Caco-2 (cell line): ENCODE measurements at regions not wholly inside any gene's neighbourhood (a gene's known extent, or its start where the extent isn't known, plus 50 kb on each side); places are given as distances from the start of the nearest gene placed in this dataset.
"Not testable (repeated sequence)": the region's sequence is repeated elsewhere in the genome, so short reads cannot be mapped to it uniquely, and the experiment has no call there.

Source experiments
- BruUV-seq: library from RNA; stranded (reverse); fragments of 400-500 nt; replicated peaks from 2 replicates; lab custom pipeline; 2021; lab: Mats Ljungman, UMichigan
- CTCF ChIA-PET: fragments of 300-600 bp; sonication (Branson Sonifier 250); formaldehyde crosslinking; loops from one replicate; lab custom pipeline; 2022; ENCODE audit warnings: antibody characterized with exemption; lab: Charles Lee
- POLR2A ChIA-PET: fragments of 300-600 bp; sonication (Branson Sonifier 250); formaldehyde crosslinking; loops from one replicate; lab custom pipeline; 2022; ENCODE audit warnings: antibody characterized with exemption; lab: Charles Lee
- DNase-seq, 2 experiments: peaks; one replicate each; pipeline versions ENCODE4 v3.0.0 to v3.0.0-alpha.2; 2020 to 2022
- H3K27me3 ChIP-seq: replicated peaks from 2 replicates; pipeline ENCODE4 v1.6.0; 2011; ENCODE audit warnings: low read length; ENCODE audit not compliant: control insufficient read depth, insufficient read depth
- H3K36me3 ChIP-seq: 2 replicates; pipeline ENCODE4 v1.5.1; 2011; ENCODE audit warnings: low read length; ENCODE audit not compliant: control insufficient read depth, insufficient read depth
- H3K4me1 ChIP-seq: fragments of 250-450 bp; sonication (Bioruptor Pico); 2 replicates; pipeline ENCODE4 v1.5.1; 2020; ENCODE audit warnings: mild to moderate bottlenecking
- H3K4me3 ChIP-seq: 2 replicates; pipeline ENCODE4 v1.5.1; 2011; ENCODE audit warnings: low read depth, mild to moderate bottlenecking, control low read depth, low read length
- H3K9me3 ChIP-seq: fragments of 250-450 bp; sonication (Bioruptor Pico); 2 replicates; pipeline ENCODE4 v1.5.1; 2020; ENCODE audit warnings: mild to moderate bottlenecking, moderate library complexity
- H3K27ac Mint-ChIP-seq: one replicate; pipeline ENCODE4 v1.8.0; 2022; ENCODE audit warnings: mixed read lengths; ENCODE audit not compliant: unreplicated experiment
- H3K27me3 Mint-ChIP-seq: one replicate; pipeline ENCODE4 v1.8.0; 2022; ENCODE audit warnings: mixed read lengths; ENCODE audit not compliant: insufficient read depth, unreplicated experiment
- H3K36me3 Mint-ChIP-seq: one replicate; pipeline ENCODE4 v1.8.0; 2022; ENCODE audit warnings: mild to moderate bottlenecking, mixed read lengths; ENCODE audit not compliant: insufficient read depth, unreplicated experiment
- H3K4me1 Mint-ChIP-seq: one replicate; pipeline ENCODE4 v1.8.0; 2022; ENCODE audit warnings: low read depth, mixed read lengths; ENCODE audit not compliant: unreplicated experiment
- H3K4me3 Mint-ChIP-seq: one replicate; pipeline ENCODE4 v1.8.0; 2022; ENCODE audit warnings: mild to moderate bottlenecking, moderate library complexity, mixed read lengths; ENCODE audit not compliant: unreplicated experiment
- H3K9me3 Mint-ChIP-seq: one replicate; pipeline ENCODE4 v1.8.0; 2022; ENCODE audit warnings: mixed read lengths; ENCODE audit not compliant: unreplicated experiment
- intact Hi-C: fragments of 100-400 bp; cut with micrococcal nuclease; formaldehyde crosslinking; loops from one replicate; pipeline ENCODE4 v1.10.0; 2022; ENCODE audit not compliant: unreplicated experiment
- TF ChIP-seq, protein P1 (sequence below), 2 experiments: fragments of 200-600 bp in 1 of 2; IDR thresholded peaks; 1 replicate in 1 of 2; 2 replicates in 1 of 2; pipeline versions ENCODE4 v1.5.1 to v1.8.0; 2011 to 2022; ENCODE audit warnings: antibody characterized with exemption in 1 of 2, control low read depth in 1 of 2, inconsistent platforms in 1 of 2, low read depth in 1 of 2, low read length in 1 of 2, mild to moderate bottlenecking in 1 of 2, moderate library complexity in 1 of 2; ENCODE audit not compliant: insufficient read depth in 1 of 2, severe bottlenecking in 1 of 2, unreplicated experiment in 1 of 2

DNA sequence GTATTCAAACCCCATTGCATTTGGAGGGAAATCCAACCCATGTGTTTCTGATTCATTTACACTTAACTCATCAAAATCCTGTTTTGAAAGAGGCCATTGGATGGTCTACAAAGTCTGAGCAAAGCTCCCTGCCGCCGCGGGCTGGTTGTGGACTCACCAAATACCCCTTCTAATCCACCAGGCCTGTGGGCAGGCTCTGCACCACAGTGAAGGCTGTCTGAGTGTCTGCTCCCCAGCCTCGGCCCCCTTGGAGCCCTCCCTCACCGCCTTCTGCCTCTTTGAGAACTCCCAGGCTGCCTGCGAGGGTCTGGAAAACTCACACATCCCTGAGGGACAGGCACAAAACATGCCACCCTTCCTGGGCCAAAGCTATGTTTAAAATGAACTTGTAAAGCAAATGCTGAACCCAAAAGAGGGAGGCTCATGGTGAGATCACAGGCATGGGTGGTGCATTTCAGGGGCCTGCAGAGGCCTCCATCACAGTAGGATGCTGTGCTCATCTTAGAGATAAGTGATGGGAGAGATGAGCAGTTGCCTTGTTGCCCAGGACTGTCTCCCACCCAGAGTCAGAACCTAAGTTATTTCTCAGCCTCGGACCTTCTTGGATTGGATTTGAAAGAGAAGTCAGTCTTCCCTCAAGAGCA lies 225.0 kb downstream of the CYP26B1 start:
- no peaks in the 10 kb centered on the region for H3K36me3 Mint-ChIP-seq
- no peak overlapping the region for H3K4me3 Mint-ChIP-seq
- no peaks in the 10 kb centered on the region for H3K27me3 ChIP-seq
- peaks cover 14% of the 10 kb centered on the region for H3K9me3 Mint-ChIP-seq
- H3K27me3 Mint-ChIP-seq = no peaks in the 10 kb centered on the region
- peaks cover 6% of the 10 kb centered on the region; the same call in 1 of the 2 replicates for H3K4me1 ChIP-seq
- CTCF ChIA-PET = interaction anchor here (4.0 kb wide), 1 partner anchor 228 kb away, joined by 82 read pairs; no protein-coding TSS in a partner anchor
- H3K4me1 Mint-ChIP-seq = no peaks in the 10 kb centered on the region
- DNase-seq = peak in 1 of 2 experiments; percentile 23
- POLR2A ChIA-PET = no interaction called here
- H3K9me3 ChIP-seq = peaks cover 15% of the 10 kb centered on the region; the same call in 1 of the 2 replicates
- TF ChIP-seq, protein P1, sequence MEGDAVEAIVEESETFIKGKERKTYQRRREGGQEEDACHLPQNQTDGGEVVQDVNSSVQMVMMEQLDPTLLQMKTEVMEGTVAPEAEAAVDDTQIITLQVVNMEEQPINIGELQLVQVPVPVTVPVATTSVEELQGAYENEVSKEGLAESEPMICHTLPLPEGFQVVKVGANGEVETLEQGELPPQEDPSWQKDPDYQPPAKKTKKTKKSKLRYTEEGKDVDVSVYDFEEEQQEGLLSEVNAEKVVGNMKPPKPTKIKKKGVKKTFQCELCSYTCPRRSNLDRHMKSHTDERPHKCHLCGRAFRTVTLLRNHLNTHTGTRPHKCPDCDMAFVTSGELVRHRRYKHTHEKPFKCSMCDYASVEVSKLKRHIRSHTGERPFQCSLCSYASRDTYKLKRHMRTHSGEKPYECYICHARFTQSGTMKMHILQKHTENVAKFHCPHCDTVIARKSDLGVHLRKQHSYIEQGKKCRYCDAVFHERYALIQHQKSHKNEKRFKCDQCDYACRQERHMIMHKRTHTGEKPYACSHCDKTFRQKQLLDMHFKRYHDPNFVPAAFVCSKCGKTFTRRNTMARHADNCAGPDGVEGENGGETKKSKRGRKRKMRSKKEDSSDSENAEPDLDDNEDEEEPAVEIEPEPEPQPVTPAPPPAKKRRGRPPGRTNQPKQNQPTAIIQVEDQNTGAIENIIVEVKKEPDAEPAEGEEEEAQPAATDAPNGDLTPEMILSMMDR (IDR thresholded peaks at IDR 0.05; ENCODE audit: insufficient read depth in 1 of 2, low read depth in 1 of 2, low read length in 1 of 2, severe bottlenecking in 1 of 2, unreplicated experiment in 1 of 2) = no peak
- no peak overlapping the region for H3K4me3 ChIP-seq
- H3K27ac Mint-ChIP-seq = no peak overlapping the region
- no peaks in the 10 kb centered on the region for H3K36me3 ChIP-seq
- BruUV-seq = no TSS peak
- intact Hi-C loops = no loop called here

DNA sequence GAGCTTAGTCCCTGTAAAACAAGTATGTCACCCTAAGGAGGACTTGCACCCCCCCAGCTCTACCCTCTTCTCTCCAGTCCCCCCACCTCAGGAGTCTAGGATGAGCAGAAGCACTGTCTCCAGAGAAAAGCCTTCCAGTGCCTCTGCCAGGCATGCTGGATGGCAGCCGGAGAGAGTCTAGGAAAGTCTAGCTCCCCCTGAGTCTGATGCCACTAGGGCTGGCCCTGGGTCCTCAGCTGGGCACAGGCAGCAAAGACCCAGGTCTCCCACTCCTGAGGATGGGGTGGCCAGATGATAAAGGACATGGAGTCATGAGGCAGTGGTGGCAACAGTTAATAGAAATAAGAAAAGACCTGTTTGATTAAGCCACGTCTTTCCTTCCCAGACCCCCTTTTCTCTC lies 225.6 kb downstream of the CYP26B1 start:
- intact Hi-C loops = no loop called here
- peaks cover 19% of the 10 kb centered on the region for H3K9me3 Mint-ChIP-seq
- no peak overlapping the region for H3K4me3 ChIP-seq
- ChIA-PET POLR2A (no interaction called here), CTCF (interaction anchor here (1.0 to 4.0 kb wide), 2 partner anchors 227 to 229 kb away, joined by 3 to 82 read pairs; no protein-coding TSS in a partner anchor)
- no peak overlapping the region for H3K4me3 Mint-ChIP-seq
- no peak for DNase-seq
- no peaks in the 10 kb centered on the region for H3K27me3 Mint-ChIP-seq
- no peaks in the 10 kb centered on the region for H3K27me3 ChIP-seq
- no peaks in the 10 kb centered on the region for H3K4me1 Mint-ChIP-seq
- peaks cover 6% of the 10 kb centered on the region; the same call in 1 of the 2 replicates for H3K4me1 ChIP-seq
- peaks cover 15% of the 10 kb centered on the region; the same call in 1 of the 2 replicates for H3K9me3 ChIP-seq
- BruUV-seq = no TSS peak
- H3K36me3 ChIP-seq = no peaks in the 10 kb centered on the region
- H3K27ac Mint-ChIP-seq = no peak overlapping the region
- H3K36me3 Mint-ChIP-seq = no peaks in the 10 kb centered on the region
- TF ChIP-seq, protein P1 (IDR thresholded peaks at IDR 0.05; ENCODE audit: insufficient read depth in 1 of 2, low read depth in 1 of 2, low read length in 1 of 2, severe bottlenecking in 1 of 2, unreplicated experiment in 1 of 2) = no peak

GRCh38 chr2:71920819-71921218 lies 226.8 kb downstream of the CYP26B1 start:
- H3K27me3 ChIP-seq, H3K4me1 Mint-ChIP-seq, H3K4me3 Mint-ChIP-seq, H3K27me3 Mint-ChIP-seq, H3K4me1 ChIP-seq, POLR2A ChIA-PET, DNase-seq, H3K36me3 ChIP-seq, BruUV-seq, H3K4me3 ChIP-seq, H3K36me3 Mint-ChIP-seq, H3K27ac Mint-ChIP-seq, intact Hi-C loops: not testable (repeated sequence)
- CTCF ChIA-PET = interaction anchor here (1.0 kb wide), 1 partner anchor 228 kb away, joined by 3 read pairs; no protein-coding TSS in a partner anchor
- peaks cover 22% of the 10 kb centered on the region for H3K9me3 Mint-ChIP-seq
- H3K9me3 ChIP-seq = peaks cover 15% of the 10 kb centered on the region; the same call in 1 of the 2 replicates
